DOHH2 (cell line): ENCODE measurements at regions not wholly inside any gene's neighbourhood (a gene's known extent, or its start where the extent isn't known, plus 50 kb on each side); places are given as distances from the start of the nearest gene placed in this dataset.

ENCODE experiments used
- H3F3A ChIP-seq: fragments of 200-600 bp; sonication (generic), shearing (Covaris generic); 2 replicates; pipeline ENCODE4 v1.6.0; 2016; ENCODE audit warnings: antibody characterized with exemption, mild to moderate bottlenecking; ENCODE audit not compliant: control insufficient read depth, insufficient read depth
- H3K27ac ChIP-seq: fragments of 200-600 bp; sonication (generic); 2 replicates; pipeline ENCODE4 v1.5.1; 2014; ENCODE audit warnings: low read depth, mild to moderate bottlenecking, low read length, moderate library complexity
- H3K27me3 ChIP-seq: fragments of 200-600 bp; sonication (generic); 2 replicates; pipeline ENCODE4 v1.6.1; 2014; ENCODE audit warnings: mild to moderate bottlenecking, low read length, mixed read lengths; ENCODE audit not compliant: control insufficient read depth
- H3K36me3 ChIP-seq: fragments of 200-600 bp; sonication (generic); 2 replicates; pipeline ENCODE4 v1.6.1; 2014; ENCODE audit warnings: mild to moderate bottlenecking, low read length, moderate library complexity, mixed read lengths; ENCODE audit not compliant: control insufficient read depth
- H3K4me1 ChIP-seq: fragments of 200-600 bp; sonication (generic); 2 replicates; pipeline ENCODE4 v1.6.1; 2014; ENCODE audit warnings: mild to moderate bottlenecking, low read length, mixed read lengths; ENCODE audit not compliant: control insufficient read depth
- H3K4me2 ChIP-seq: fragments of 200-600 bp; sonication (generic); 2 replicates; pipeline ENCODE4 v1.6.0; 2014; ENCODE audit warnings: mild to moderate bottlenecking, low read length, moderate library complexity
- H3K4me3 ChIP-seq: fragments of 200-600 bp; sonication (generic); 2 replicates; pipeline ENCODE4 v1.5.1; 2014; ENCODE audit warnings: mild to moderate bottlenecking, low read length, mixed read lengths
- H3K79me2 ChIP-seq: fragments of 200-600 bp; sonication (generic); 2 replicates; pipeline ENCODE4 v1.6.1; 2014; ENCODE audit warnings: mild to moderate bottlenecking, low read length, mixed read lengths; ENCODE audit not compliant: control insufficient read depth
- H3K9me2 ChIP-seq: fragments of 200-600 bp; sonication (generic); replicated peaks from 2 replicates; pipeline ENCODE4 v1.6.1; 2014; ENCODE audit warnings: mild to moderate bottlenecking, low read length, mixed read lengths; ENCODE audit not compliant: control insufficient read depth
- H3K9me3 ChIP-seq: fragments of 200-600 bp; sonication (generic); 2 replicates; pipeline ENCODE4 v1.6.1; 2014; ENCODE audit warnings: antibody characterized with exemption, low read length, mixed read lengths; ENCODE audit not compliant: control insufficient read depth, insufficient read depth
- H4K20me1 ChIP-seq: fragments of 200-600 bp; sonication (generic); 2 replicates; pipeline ENCODE4 v1.6.0; 2014; ENCODE audit warnings: low read depth, mild to moderate bottlenecking, antibody characterized with exemption, low read length, moderate library complexity; ENCODE audit not compliant: control insufficient read depth, insufficient read depth
- EZH2phosphoT487 ChIP-seq: fragments of 200-600 bp; sonication (generic); IDR thresholded peaks from 2 replicates; pipeline ENCODE4 v1.6.1; 2017; ENCODE audit warnings: borderline replicate concordance, mild to moderate bottlenecking, antibody characterized with exemption, low read length, moderate library complexity, mixed read lengths
- TF ChIP-seq, protein P1 (sequence below): fragments of 200-600 bp; sonication (generic); IDR thresholded peaks from one replicate; pipeline ENCODE4 v1.5.1; 2014; ENCODE audit warnings: antibody characterized with exemption, mild to moderate bottlenecking, low read depth, low read length; ENCODE audit not compliant: poor library complexity, severe bottlenecking

DNA sequence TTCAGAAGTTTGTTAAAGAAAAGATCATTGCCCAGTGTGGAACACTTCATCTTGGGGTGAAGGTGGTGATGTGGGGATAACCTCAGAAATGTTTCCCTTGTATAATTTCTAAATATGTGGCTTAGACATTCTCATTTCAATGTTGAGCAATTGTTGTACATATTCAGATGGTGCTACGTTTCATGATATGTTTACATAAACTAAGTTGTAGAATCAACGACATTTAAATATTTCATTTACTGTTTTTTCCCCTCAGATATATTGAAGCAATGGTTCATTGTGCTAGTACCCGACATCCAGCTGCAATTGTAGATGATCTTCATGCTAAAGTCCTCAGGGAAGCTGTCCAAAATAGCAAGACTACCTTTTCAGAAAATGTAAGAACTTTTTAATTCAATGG lies 92.6 kb downstream of the BLTP1 start:
- no peak overlapping the region for H3K4me2 ChIP-seq
- no peaks in the 10 kb centered on the region for H3K4me1 ChIP-seq
- H3K36me3 ChIP-seq, result peaks cover 14% of the 10 kb centered on the region
- H3K27ac ChIP-seq, result no peak overlapping the region
- no peak for TF ChIP-seq EZH2phosphoT487
- TF ChIP-seq, protein P1, sequence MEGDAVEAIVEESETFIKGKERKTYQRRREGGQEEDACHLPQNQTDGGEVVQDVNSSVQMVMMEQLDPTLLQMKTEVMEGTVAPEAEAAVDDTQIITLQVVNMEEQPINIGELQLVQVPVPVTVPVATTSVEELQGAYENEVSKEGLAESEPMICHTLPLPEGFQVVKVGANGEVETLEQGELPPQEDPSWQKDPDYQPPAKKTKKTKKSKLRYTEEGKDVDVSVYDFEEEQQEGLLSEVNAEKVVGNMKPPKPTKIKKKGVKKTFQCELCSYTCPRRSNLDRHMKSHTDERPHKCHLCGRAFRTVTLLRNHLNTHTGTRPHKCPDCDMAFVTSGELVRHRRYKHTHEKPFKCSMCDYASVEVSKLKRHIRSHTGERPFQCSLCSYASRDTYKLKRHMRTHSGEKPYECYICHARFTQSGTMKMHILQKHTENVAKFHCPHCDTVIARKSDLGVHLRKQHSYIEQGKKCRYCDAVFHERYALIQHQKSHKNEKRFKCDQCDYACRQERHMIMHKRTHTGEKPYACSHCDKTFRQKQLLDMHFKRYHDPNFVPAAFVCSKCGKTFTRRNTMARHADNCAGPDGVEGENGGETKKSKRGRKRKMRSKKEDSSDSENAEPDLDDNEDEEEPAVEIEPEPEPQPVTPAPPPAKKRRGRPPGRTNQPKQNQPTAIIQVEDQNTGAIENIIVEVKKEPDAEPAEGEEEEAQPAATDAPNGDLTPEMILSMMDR, result no peak
- no peaks in the 10 kb centered on the region for H3K9me3 ChIP-seq
- no peaks in the 10 kb centered on the region for H4K20me1 ChIP-seq
- no peaks in the 10 kb centered on the region for H3K79me2 ChIP-seq
- H3F3A ChIP-seq, result no peaks in the 10 kb centered on the region
- no peaks in the 10 kb centered on the region for H3K27me3 ChIP-seq
- H3K4me3 ChIP-seq, result no peak overlapping the region
- no peaks in the 10 kb centered on the region for H3K9me2 ChIP-seq

DNA sequence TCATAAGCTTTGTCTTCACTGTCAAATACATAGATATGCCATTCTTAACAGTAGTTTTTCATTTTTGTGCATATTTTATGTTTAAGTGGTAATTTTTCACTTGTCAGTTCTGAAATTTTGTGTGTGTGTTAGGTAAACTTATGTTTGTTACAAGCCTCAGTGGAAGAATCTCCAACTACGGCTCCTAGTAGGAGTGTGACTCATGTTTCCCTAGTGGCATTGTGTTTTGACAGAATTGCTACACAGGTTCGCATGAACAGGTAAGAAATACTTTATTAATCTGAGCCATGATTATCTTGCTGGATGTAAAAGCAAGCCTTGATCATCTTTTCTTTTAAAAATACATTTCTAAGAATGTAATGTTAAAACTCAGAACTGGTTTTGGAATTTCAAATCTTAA lies 94.4 kb downstream of the BLTP1 start:
- TF ChIP-seq, protein P1, result no peak
- no peak for TF ChIP-seq EZH2phosphoT487
- no peaks in the 10 kb centered on the region for H4K20me1 ChIP-seq
- H3K4me3 ChIP-seq, result no peak overlapping the region
- H3K4me1 ChIP-seq, result no peaks in the 10 kb centered on the region
- H3K9me3 ChIP-seq, result no peaks in the 10 kb centered on the region
- peaks cover 11% of the 10 kb centered on the region for H3K36me3 ChIP-seq
- no peaks in the 10 kb centered on the region for H3F3A ChIP-seq
- H3K27me3 ChIP-seq, result no peaks in the 10 kb centered on the region
- H3K79me2 ChIP-seq, result no peaks in the 10 kb centered on the region
- H3K27ac ChIP-seq, result no peak overlapping the region
- no peaks in the 10 kb centered on the region for H3K9me2 ChIP-seq
- H3K4me2 ChIP-seq, result no peak overlapping the region

DNA sequence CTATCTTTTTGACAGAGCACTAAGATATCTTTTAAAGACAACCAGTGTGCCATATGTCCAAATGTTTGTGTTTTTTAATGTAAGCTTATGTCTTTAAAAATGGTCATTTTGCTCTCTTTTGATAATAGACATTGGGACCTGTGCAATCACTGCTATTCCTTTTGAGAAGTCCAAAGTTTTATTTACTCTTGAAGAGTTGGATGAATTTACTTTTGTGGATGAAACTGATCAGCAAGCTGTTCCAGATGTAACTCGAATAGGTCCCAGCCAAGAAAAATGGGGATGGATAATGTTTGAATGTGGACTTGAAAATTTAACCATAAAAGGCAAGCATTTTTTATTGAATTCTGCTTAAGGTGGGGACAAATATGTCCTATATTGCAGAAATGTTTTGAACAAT lies 97.2 kb downstream of the BLTP1 start:
- H3F3A ChIP-seq, result no peaks in the 10 kb centered on the region
- H3K9me3 ChIP-seq, result no peaks in the 10 kb centered on the region
- H3K9me2 ChIP-seq, result no peaks in the 10 kb centered on the region
- H3K27ac ChIP-seq, result no peak overlapping the region
- H3K27me3 ChIP-seq, result no peaks in the 10 kb centered on the region
- H3K4me2 ChIP-seq, result no peak overlapping the region
- no peak overlapping the region for H3K4me3 ChIP-seq
- no peaks in the 10 kb centered on the region for H3K4me1 ChIP-seq
- peaks cover 19% of the 10 kb centered on the region for H3K36me3 ChIP-seq
- no peaks in the 10 kb centered on the region for H4K20me1 ChIP-seq
- TF ChIP-seq, protein P1, result no peak
- no peak for TF ChIP-seq EZH2phosphoT487
- no peaks in the 10 kb centered on the region for H3K79me2 ChIP-seq

DNA sequence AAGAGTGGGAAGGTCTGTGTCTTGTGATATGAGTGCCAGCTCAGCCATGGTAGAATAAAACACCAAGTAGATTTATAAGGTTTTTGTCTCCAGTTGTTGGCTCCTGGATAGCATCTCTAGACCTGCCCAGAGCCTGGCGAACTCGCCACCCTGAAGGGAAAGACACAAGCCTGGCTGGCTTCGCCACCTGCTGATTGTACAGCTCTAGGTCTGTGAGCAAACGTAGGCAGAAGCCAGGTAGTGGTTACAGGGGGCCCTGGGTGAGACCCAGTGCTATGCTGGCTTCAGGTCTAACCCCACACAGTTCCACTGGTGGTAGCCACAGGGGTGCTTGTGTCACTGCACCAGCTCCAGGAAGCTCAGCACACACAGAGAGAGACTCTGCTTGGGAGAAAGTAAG lies 100.5 kb downstream of the BLTP1 start:
- H3K9me2 ChIP-seq, result no peaks in the 10 kb centered on the region
- H3K4me1 ChIP-seq, result no peaks in the 10 kb centered on the region
- no peak overlapping the region for H3K27ac ChIP-seq
- no peak overlapping the region for H3K4me2 ChIP-seq
- H3K36me3 ChIP-seq, result peaks cover 35% of the 10 kb centered on the region
- no peaks in the 10 kb centered on the region for H3K79me2 ChIP-seq
- H3K27me3 ChIP-seq, result no peaks in the 10 kb centered on the region
- no peaks in the 10 kb centered on the region for H3K9me3 ChIP-seq
- no peak overlapping the region for H3K4me3 ChIP-seq
- H3F3A ChIP-seq, result no peaks in the 10 kb centered on the region
- no peaks in the 10 kb centered on the region for H4K20me1 ChIP-seq
- TF ChIP-seq, protein P1, result no peak
- TF ChIP-seq EZH2phosphoT487, result no peak
